T-helper 1 cell treated with Interleukin-12 subunit alpha and Interleukin-12 subunit beta and Interleukin-4 antibody, amounts not matched to agents 30 ng/mL and 1 ng/mL, for 36 hours (primary cell): ENCODE measurements at regions not wholly inside any gene's neighbourhood (a gene's known extent, or its start where the extent isn't known, plus 50 kb on each side); places are given as distances from the start of the nearest gene placed in this dataset.

Experiments
- intact Hi-C: fragments of 100-400 bp; cut with micrococcal nuclease; formaldehyde crosslinking; loops from one replicate; pipeline ENCODE4 v1.15.1; 2024

DNA sequence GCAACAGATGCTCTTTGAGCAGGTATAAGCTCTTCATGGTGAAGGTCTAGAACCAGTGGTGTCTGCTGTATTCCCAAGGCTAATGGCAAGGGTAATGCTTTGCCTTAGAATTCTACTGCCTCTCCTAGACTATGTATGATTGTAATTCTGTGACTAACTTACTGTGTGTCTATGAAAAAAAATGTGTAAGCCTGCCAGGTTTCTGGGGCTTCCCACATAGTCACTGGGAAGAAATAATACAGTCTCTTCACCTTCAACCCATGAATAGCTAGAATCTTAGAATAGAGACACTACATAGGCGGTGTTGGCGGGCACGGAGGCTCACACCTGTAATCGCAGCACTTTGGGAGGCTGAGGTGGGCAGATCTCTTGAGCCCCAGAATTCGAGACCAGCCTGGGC, 84.1 kb downstream of the C11orf91 start:
- intact Hi-C loops = no loop called here

DNA sequence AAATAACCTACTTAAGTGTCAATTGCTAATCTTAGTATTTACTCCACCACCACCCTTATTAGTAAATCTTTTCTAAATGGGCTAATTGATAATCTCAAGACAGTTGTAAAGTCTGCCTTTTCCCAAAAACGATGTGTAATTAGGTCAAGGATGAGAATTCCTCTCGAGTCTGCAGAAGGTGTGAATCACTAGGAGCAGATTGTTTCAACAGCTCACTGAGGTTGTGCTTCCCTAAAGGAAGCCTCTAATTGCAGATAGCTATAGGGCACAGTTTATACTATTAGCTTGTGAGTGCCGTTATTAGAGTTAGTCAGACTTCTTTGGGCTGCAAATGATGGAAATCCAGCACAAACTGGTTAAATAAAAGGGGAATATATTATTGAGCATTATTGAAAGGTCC, 84.9 kb downstream of the C11orf91 start:
- intact Hi-C loops = no loop called here

DNA sequence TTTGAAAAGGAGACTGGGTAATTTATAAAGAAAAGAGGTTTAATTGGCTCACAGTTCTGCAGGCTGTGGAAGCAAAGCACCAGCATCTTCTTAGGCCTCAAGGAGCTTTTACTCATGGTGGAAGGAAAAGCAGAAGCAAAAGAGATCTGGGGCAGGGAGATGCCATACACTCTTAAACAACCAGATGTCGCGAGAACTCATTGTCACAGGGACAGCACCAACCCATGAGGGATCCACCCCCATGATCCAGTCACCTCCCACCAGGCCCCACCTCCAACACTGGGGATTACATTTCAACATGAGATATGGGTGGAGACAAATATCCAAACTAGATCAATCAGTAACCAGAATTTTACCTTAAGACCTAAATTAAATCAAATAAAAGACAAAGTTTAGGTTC, 87.2 kb downstream of the C11orf91 start:
- intact Hi-C loops = no loop called here

DNA sequence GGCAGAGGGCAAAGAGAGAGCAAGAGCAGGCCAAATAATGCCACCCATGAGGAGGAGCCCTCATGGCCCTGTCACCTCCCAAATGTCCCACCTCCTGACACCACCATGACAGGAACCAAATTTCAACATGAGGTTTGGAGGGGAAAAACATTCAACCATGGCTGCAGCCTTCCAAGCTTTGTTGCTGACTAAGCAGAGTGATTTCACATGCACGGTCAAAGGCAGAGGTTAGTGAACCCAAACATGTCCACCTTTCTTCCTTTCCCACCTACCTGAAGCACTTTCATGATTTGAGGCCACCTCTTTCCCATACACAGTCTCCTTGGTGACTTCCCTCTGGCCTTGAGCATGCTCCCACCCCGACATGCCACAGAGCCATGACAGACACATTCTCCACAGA, 89.7 kb downstream of the C11orf91 start:
- intact Hi-C loops = no loop called here

DNA sequence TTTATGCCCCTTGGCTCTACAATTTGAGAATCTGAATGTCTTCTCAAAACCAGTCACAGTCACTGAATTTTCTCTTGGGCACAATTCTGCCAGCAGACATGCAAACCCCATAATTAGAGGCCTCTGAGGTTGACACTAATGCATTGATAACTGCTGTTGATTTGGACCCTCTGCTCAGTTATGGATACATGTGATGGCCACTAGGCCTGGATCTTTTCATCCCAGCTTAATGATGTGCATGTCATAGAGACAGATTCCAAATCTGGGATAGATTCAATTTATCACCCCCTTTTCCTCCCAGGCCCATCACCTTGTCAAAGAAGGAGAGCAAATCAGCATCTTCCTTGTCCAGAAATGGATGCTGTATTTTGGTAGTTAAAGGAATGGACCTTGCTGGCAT, 92.2 kb downstream of the C11orf91 start:
- intact Hi-C loops = no loop called here

DNA sequence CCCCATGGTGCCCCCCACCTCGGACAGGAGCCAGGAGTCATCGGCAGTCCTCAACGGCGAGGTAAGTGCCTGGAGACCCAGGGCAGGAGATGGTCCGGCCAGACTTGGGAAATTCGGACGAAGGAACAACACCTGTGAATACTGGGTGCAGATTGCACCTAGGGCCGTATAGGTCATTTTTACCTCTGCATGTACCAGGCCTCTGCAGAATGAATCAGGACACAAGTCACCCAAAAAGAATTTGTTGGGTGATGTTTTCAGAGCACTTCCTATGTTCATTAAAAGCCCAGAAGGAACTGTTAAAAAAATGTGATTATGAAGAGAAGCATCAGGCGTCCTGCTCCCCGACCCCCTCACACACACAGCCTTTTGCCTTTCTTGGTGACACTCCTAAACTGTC, 93.9 kb downstream of the C11orf91 start:
- intact Hi-C loops = no loop called here

DNA sequence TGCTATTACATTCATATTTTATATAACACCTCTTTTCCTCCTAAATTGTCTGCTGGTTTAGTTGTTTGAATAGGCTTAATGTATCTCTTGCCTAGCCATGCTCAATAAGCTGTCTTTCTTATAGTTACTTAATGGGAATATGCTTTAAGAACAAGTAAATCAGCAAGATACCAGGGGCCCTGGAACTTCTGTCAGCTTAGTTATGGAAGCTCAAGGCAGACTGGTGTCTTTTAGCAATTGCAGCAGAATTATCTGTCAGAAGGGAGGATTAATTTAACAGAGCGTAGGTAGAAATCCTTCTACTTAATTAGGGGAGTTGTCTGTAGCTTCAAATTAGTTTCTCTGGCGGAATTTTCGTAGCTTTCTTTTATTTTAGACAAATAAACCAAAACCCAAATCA, 94.9 kb downstream of the C11orf91 start:
- intact Hi-C loops = no loop called here

DNA sequence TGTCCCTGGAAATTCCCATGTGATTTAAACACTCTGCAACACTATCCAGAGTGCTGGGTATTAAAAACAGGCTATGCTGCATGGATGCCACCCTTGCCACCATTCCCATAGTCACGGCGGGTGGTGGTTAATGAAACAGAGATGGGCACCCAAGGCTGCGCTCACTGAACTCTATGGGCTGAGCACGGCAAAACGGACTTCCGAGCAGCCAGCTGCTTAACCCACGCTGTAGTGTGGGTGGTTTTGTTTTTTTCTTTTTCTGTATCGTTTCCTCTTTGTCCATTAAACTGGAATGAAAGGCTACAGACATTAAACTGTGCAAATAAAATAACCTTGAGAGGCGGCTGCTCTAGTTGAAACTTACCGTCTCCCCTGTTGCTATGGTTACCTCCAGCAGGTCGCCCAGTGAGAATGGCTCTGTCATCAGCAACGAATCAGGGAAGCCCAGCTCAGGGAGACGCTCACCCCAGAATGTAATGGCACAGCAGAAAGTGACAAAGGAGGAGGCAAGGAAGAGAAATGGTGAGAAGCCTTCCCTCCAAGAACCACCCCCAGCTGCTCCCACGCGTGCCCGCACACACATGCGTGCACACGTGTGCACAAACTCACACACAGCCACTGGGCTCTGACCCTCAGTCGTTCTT, 102.1 kb downstream of the C11orf91 start:
- intact Hi-C loops = no loop called here

DNA sequence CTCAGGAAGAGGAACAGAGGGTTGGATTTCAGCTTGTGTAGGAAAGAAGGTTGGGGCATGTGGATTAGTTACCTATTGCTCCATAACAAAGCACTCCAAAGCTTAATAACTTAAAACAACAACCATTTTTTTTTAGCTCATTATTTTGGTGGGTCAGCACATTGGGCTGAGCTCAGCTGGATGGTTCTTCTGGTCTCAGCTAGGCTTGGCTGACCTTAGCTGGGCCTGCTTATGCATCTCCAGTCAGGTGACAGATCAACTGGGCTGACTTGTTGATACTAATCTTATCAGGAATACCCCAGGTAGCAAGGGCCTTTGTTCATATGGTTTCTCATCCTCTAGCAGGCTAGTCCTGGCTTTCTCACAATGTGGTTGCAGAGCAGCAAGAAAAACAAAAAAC, 106.4 kb downstream of the C11orf91 start:
- intact Hi-C loops = no loop called here

DNA sequence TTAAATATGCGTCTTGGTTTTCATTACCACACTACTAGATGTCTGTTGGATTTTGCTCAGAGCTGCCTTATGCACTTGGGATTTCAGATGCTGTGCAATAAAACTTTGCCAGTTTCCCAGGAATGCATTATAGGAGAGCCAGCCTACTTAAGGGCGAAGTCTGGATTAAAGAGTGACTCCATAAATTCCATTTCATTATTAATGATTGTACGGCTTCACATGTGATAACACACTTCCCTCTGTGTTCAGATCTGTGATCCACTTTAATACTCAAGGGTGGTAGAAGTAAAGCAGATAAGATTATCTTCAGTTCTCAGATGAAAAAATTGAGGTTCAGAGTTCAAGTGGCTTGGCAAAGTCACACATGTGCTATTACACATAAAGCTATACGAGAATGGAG, 110.2 kb downstream of the C11orf91 start:
- intact Hi-C loops = no loop called here

DNA sequence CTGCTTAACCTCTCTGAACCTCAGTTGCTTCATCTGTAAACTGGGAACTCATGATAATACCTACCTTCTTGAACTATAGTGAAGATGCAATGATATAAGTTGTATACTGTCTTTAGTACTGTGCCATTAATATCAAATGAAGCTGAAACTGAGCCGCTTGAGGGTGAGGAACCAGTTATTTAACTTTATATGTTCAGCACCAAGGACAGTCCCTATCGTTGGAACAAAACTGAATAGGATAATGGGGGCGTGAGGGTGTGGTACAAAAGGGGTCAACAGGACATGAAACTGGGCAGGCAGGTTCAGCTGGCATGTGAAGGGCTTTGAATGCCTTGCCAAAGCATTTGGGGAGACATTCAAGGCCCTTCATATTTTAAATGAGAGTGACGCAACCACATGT, 112.6 kb downstream of the C11orf91 start:
- intact Hi-C loops = loop anchor here (10.0 kb wide), 1 partner anchor 1387 kb away; no protein-coding TSS in a partner anchor

DNA sequence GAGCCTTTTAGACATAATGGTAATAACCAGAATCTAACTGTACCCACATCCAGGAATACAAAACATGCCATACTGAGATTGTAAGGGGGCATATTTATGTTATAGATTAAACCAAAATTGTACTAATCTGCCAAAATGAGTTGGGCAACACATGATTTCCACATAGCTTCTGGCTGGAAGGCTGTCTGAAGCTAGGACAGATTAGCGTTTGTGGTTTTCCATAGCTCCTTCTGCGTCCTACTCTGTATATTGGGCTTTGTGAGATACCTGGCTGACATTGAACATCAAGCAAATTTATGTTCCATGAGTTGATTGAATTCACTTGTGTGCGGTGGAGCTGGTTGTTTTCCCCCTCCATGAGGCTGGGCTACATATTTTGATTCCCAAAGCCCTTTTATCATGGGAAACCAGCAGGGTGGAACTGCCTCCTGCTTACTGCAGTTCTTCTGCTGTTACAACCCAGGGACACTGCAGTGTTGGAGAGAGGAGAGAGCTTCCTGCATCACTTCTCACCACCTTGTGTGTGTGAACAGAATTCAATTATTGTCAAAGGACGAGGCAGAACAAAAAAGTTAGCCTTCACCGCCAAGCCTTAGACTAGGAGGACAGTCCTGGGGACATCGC, 114.9 kb downstream of the C11orf91 start:
- intact Hi-C loops = loop anchor here (10.0 kb wide), 1 partner anchor 1389 kb away; no protein-coding TSS in a partner anchor

DNA sequence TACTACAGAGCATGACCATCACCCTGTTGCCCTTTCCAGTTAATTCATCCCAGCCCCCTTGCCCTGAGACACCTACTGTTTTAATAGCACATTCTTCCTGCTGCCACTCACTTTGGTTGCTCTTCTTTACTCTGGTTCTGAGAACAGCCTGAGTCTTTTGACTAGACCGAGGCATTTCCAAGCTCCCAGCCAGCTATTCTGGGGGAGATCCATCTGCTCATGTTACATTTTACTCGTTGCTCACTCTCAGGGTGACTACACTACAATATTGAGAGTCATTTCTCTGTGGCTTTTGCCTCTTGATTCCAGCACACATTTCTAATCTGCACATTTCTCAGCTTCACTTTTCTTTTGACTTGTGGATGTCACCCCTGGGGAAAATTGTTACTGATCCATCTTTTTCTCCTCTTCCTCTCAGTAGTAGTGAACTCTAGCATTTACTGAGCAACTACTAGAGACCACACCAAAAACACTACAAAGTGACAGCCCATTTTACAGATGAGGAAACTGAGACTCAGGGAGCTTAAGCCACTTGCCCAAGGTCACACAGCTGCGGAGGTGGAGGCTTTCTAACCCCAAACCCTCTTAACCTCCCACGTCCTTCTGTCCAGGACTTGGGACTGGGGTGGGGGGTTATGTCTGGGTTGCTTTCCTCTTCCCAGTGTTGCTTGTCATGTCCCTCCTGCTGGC, 117.8 kb downstream of the C11orf91 start:
- intact Hi-C loops = loop anchor here (10.0 kb wide), 1 partner anchor 1392 kb away; no protein-coding TSS in a partner anchor

DNA sequence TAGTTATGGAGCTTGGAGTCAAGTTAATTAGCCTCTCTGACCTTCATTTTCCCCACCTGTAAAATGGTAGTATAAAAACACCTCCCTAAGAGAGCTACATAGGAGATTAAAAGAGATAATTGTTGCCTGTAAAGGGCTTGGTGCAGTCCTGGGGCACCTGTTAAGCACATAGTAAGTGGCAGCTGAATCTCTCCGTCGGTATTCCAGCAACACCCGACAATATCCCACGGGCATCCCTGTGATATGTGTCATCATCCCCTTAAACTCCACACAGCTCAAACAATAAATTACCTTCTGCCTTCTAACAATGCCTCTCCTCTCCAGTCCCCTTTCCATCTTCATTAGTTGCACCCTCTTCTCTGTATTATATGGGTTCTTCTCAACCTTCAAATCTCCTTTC, 121.5 kb downstream of the C11orf91 start:
- intact Hi-C loops = no loop called here

DNA sequence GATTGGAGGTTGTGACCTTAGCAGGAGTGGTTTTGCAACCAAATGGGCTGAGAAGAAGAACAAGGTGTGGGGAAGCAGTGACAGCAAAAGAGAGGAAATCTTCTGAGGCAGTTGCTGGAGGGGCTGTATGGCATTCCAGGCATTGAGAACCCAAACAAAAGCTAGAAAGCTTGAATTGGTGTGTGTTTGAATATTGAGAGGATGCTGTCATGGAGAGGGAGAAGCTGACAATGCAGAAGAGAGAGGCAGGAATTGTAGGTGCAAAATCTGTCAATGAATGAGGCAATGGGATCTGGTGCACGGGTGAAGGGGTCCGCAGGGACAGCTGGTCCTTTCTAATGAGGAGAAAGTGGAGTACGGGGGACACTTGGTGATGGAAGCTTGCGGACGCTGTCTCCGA, 123.4 kb downstream of the C11orf91 start:
- intact Hi-C loops = no loop called here

DNA sequence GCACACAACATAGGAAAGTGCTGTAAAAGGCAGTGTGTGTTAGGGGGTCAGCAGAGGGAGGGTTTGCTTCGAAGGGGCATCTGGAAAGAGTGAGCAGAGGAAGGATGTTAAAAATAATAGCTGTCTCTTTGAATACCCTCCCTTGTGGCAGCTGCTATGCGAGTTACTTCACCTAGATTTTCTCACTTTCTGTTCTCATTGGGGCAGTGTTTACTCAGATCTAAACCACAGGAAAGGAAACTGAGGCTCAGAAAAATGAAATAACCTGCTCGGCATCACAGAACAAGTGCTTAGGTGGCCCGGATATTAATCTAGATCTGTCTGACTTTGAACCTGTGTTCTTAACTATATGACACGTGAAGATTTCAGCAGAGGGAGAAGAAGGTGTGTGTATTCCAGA, 125.3 kb downstream of the C11orf91 start:
- intact Hi-C loops = no loop called here

DNA sequence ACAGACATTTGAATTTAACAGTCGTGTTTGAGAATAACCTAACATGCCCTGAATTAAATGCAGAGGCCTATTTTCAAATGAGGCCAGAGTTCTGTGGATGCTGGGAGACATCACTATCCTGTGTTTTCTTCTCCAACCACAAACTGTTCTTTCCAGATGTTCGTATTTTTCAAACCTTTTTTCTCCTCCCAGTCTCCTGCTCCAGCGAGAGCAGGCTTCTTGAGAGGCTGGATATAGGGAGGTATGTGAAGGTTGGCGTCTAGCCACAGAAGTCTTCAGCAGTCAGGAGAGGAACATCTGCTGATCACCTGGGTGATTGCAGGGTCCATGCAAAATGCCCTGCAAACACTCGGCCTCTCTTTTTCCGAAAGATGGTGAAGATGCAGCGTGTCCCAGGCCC, 126.3 kb downstream of the C11orf91 start:
- intact Hi-C loops = no loop called here

DNA sequence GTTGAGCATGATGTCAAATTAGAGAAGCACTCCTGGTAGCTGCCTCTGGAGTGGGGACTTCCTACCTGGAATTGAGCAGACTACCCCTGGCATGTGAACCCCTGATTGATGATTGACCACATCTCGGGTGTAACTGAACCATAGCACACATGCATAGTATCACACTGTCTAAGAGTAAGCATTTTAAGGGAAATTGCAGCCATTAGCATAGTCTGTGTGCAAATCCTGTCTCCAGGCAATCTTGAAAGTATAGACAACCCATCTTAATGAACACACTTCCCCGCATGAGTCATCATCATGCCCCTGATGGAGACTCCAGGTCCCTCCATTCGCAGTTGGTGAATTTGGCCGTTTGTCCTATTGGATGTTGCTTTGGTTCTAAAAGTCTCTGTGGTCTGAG, 131.3 kb downstream of the C11orf91 start:
- intact Hi-C loops = no loop called here

DNA sequence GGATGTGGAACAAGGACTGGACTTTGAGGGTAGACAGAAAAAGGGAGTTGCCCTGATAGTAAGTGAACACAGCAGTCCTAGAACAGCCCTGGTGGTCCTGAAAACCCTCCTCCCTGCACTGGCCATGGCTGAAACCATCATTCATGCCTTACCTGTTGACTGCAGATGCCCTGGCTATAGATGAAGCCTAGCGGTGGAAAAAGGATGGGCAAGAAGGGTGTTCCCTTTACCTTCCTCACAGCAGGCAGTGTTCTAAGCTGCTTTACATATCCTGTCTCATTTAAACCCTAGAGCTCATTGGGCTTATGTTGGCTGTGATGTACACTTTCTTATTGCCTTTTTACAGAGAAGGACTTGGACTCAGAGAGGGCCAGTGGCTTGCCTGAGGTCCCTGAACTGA, 133.6 kb downstream of the C11orf91 start:
- intact Hi-C loops = no loop called here

DNA sequence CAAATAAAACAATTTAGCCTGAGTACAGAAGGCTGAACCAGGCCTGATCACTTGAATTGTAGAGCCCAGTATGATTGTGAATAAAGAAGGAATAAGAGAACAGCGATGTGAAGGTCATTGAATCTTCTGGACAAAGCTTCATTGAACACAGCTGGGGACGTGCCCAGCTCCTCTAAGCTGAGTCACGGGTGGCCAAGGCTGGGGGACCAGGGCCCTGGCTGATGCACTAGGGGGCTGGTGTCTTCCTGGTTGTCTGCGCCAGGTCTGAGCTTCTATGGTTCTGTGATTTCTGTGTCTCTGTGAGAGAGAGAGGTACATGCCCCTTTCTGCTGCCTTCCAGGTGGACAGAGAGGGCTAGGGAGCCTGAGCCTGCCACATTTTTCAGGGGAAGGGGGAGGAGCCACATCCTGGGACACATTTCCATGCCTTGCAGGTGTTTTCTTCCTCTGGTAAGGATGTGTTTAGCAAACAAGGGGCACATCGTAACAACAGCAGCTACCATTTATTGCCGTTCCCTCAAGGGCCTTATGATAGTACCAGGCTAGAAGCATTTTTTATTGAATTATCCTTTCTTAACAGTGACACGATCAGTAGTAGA, 135.7 kb downstream of the C11orf91 start:
- intact Hi-C loops = no loop called here

DNA sequence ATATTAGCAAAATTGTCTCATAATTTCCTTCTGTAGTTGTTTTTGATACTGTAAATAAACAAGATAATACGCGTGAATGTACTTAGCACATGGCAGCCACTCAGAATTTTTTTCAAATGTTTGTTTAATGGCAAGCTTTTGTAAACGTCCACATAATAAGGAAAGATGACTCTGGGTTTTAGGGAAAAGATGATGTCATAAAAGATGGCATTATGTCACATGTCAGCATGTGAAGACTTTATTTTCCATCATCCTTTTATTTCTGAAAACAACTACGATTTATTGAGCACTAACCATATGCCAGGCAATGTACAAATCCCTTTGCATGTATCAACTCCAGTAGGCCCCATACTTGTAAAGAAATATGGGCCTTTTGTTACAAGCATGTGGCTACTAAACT, 139.9 kb downstream of the C11orf91 start:
- intact Hi-C loops = no loop called here

DNA sequence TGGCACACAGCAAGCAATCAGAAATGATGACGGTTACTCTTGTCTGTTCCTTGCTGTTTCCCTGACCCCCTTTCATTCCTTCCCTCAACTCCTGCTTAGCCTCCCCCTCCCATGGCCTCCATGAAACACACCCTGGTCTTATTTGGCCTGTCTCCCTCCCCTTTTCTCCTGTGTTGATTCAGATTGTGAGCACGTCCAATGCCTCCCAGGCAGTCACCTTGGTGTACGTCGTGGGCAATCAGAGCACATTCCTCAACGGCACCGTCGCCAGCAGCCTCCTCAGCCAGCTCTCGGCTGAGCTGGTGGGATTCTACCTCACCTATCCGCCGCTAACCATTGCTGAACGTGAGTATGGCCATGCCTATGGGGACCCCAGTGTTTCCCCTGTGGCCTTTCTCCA, 141.1 kb downstream of the C11orf91 start:
- intact Hi-C loops = no loop called here
